K562 (cell line): ENCODE measurements at regions not wholly inside any gene's neighbourhood (a gene's known extent, or its start where the extent isn't known, plus 50 kb on each side); places are given as distances from the start of the nearest gene placed in this dataset.

Source experiments
- ATAC-seq: fragments of 200-7000 bp; cut with Tn5 transposase; 3 replicates; pipeline ENCODE4 v1.9.1; 2020; ENCODE audit warnings: moderate library complexity
- BruUV-seq: library from RNA; stranded (reverse); fragments of 400-500 nt; replicated peaks from 2 replicates; lab custom pipeline; 2021; lab: Mats Ljungman, UMichigan
- CTCF ChIA-PET: fragments of 300-600 bp; formaldehyde crosslinking; extraction: SDS; loops from one replicate; lab custom pipeline; 2021; ENCODE audit warnings: low intra/inter-chr PET ratio; lab: Yijun Ruan, JAX
- POLR2A ChIA-PET: fragments of 300-600, 350-650 bp; sonication (Branson Sonifier 250); formaldehyde crosslinking; extraction: SDS; loops from one replicate; lab custom pipeline; 2021; ENCODE audit warnings: antibody characterized with exemption, inconsistent platforms; lab: Yijun Ruan, JAX
- DNase-seq, 4 experiments: peaks; one replicate each; pipeline versions ENCODE4 v3.0.0 to v3.0.0-alpha.2; 2011 to 2018; ENCODE audit warnings: low spot score in 3 of 4, mixed read lengths in 3 of 4; ENCODE audit errors: extremely low read depth in 1 of 4
- FAIRE-seq: peaks from 2 replicates; lab custom pipeline; 2011; peaks lifted over from hg19 to GRCh38; lab: Jason Lieb, UNC
- H2AFZ ChIP-seq: 2 replicates; pipeline ENCODE4 v1.6.0; 2011; ENCODE audit warnings: low read depth, low read length, control low read depth, inconsistent platforms
- H3K27ac ChIP-seq: fragments of 200-600 bp; 3 replicates; pipeline ENCODE4 v1.8.0; 2011; ENCODE audit warnings: low read depth, mild to moderate bottlenecking, control low read depth, inconsistent platforms, low read length, moderate library complexity, mixed read lengths; ENCODE audit errors: extremely low read depth
- H3K27me3 ChIP-seq, 2 experiments: fragments of 300-600 bp in 1 of 2; 2 replicates in 1 of 2; 3 replicates in 1 of 2; pipeline versions ENCODE4 v1.6.0 to v1.8.0; 2011; ENCODE audit warnings: inconsistent platforms in 2 of 2, low read length in 2 of 2, mild to moderate bottlenecking in 1 of 2, mixed read lengths in 1 of 2, moderate library complexity in 1 of 2; ENCODE audit not compliant: control insufficient read depth in 2 of 2, insufficient read depth in 2 of 2
- H3K36me3 ChIP-seq: fragments of 300-600 bp; 3 replicates; pipeline ENCODE4 v1.8.0; 2011; ENCODE audit warnings: mild to moderate bottlenecking, low read length, inconsistent platforms; ENCODE audit not compliant: control insufficient read depth, insufficient read depth
- H3K4me1 ChIP-seq, 2 experiments: fragments of 200-600 bp in 1 of 2; replicated peaks in 1 of 2; 2 replicates in 1 of 2; 3 replicates in 1 of 2; pipeline versions ENCODE4 v1.5.1 to v1.8.0; 2011; ENCODE audit warnings: inconsistent platforms in 2 of 2, low read length in 2 of 2, mild to moderate bottlenecking in 1 of 2, mixed read lengths in 1 of 2, moderate library complexity in 1 of 2; ENCODE audit not compliant: control insufficient read depth in 2 of 2, insufficient read depth in 2 of 2
- H3K4me2 ChIP-seq: 2 replicates; pipeline ENCODE4 v1.6.1; 2011; ENCODE audit warnings: low read length, control low read depth, inconsistent platforms, mixed read lengths; ENCODE audit not compliant: insufficient read depth
- H3K4me3 ChIP-seq: fragments of 200-600 bp; sonication (generic), shearing (Covaris generic); 2 replicates; pipeline ENCODE4 v1.5.1; 2016; ENCODE audit warnings: control low read depth, inconsistent platforms
- H3K79me2 ChIP-seq: fragments of 200-600 bp; 3 replicates; pipeline ENCODE4 v1.8.0; 2011; ENCODE audit warnings: low read length, inconsistent platforms; ENCODE audit not compliant: control insufficient read depth, insufficient read depth
- H3K9ac ChIP-seq, 2 experiments: 2 replicates each; pipeline versions ENCODE4 v1.6.0 to v1.6.1; 2011; ENCODE audit warnings: low read depth in 2 of 2, low read length in 2 of 2, control low read depth in 1 of 2, inconsistent platforms in 1 of 2, mild to moderate bottlenecking in 1 of 2, mixed read lengths in 1 of 2; ENCODE audit not compliant: insufficient read depth in 1 of 2
- H3K9me1 ChIP-seq: one replicate; pipeline ENCODE4 v1.6.0; 2011; ENCODE audit warnings: inconsistent platforms, mild to moderate bottlenecking, low read length, moderate library complexity; ENCODE audit not compliant: control insufficient read depth, insufficient read depth
- H3K9me3 ChIP-seq: replicated peaks from 2 replicates; pipeline ENCODE4 v1.5.1; 2011; ENCODE audit warnings: low read depth, low read length, inconsistent platforms; ENCODE audit not compliant: control insufficient read depth, insufficient read depth
- H4K20me1 ChIP-seq: replicated peaks from 2 replicates; pipeline ENCODE4 v1.6.1; 2011; ENCODE audit warnings: low read length, inconsistent platforms, mixed read lengths; ENCODE audit not compliant: control insufficient read depth, insufficient read depth
- ATF6 ChIP-seq: sonication (generic); formaldehyde crosslinking; IDR thresholded peaks from 2 replicates; pipeline ENCODE4 v1.4.0; 2020; ENCODE audit warnings: mild to moderate bottlenecking, missing genetic modification reagents
- BCOR ChIP-seq: fragments of 450-650 bp; IDR thresholded peaks from 2 replicates; pipeline ENCODE4 v1.6.1; 2016
- CBX8 ChIP-seq: fragments of 200-600 bp; sonication (generic); IDR thresholded peaks from 2 replicates; pipeline ENCODE4 v1.6.1; 2012; ENCODE audit warnings: borderline replicate concordance, mixed run types, low read depth, mild to moderate bottlenecking, moderate library complexity, mixed read lengths, low read length, control low read depth, inconsistent platforms; ENCODE audit not compliant: poor library complexity, severe bottlenecking; ENCODE audit errors: extremely low read depth
- CGGBP1 ChIP-seq: fragments of 250-450 bp; sonication (Bioruptor Pico); IDR thresholded peaks from 2 replicates; pipeline ENCODE4 v1.9.0; 2021; ENCODE audit warnings: mild to moderate bottlenecking
- DIDO1 ChIP-seq: fragments of 450-650 bp; IDR thresholded peaks from 2 replicates; pipeline ENCODE4 v1.6.1; 2016; ENCODE audit warnings: low read depth, missing biosample characterization, missing genetic modification characterization
- HCFC1 ChIP-seq: IDR thresholded peaks from 2 replicates; pipeline ENCODE4 v1.6.1; 2012; ENCODE audit warnings: low read depth, low read length, improper control_type of control experiment
- HIVEP1 ChIP-seq: fragments of 250-450 bp; sonication (Bioruptor Pico); IDR thresholded peaks from 2 replicates; pipeline ENCODE4 v1.4.0; 2020; ENCODE audit warnings: mild to moderate bottlenecking
- KDM5B ChIP-seq: fragments of 200-600 bp; sonication (generic); IDR thresholded peaks from 2 replicates; pipeline ENCODE4 v1.6.1; 2012; ENCODE audit warnings: low read depth, mild to moderate bottlenecking, moderate library complexity, low read length, control low read depth, inconsistent platforms; ENCODE audit not compliant: insufficient replicate concordance
- MLLT1 ChIP-seq, 2 experiments: fragments of 450-650 bp; IDR thresholded peaks; 2 replicates each; pipeline ENCODE4 v1.6.1; 2016
- PHB ChIP-seq: fragments of 250-450 bp; sonication (Bioruptor Pico); IDR thresholded peaks from 2 replicates; pipeline ENCODE4 v1.5.0; 2021
- RBM39 ChIP-seq: fragments of 200-400 bp; formaldehyde crosslinking; optimal IDR thresholded peaks from 2 replicates; pipeline ENCODE3; 2018; ENCODE audit warnings: low read depth, low read length
- SMARCA5 ChIP-seq: fragments of 450-650 bp; IDR thresholded peaks from 2 replicates; pipeline ENCODE4 v1.6.1; 2016
- TSC22D4 ChIP-seq: fragments of 450-650 bp; IDR thresholded peaks from 2 replicates; pipeline ENCODE4 v1.6.1; 2016; ENCODE audit warnings: missing genetic modification characterization, missing biosample characterization, control low read depth
- ZBED1 ChIP-seq: IDR thresholded peaks from 2 replicates; pipeline ENCODE4 v1.6.1; 2014
- ZBTB17 ChIP-seq: fragments of 450-650 bp; formaldehyde crosslinking; IDR thresholded peaks from 2 replicates; pipeline ENCODE4 v1.4.0; 2020; ENCODE audit warnings: mild to moderate bottlenecking
- ZBTB2 ChIP-seq: fragments of 450-650 bp; IDR thresholded peaks from 2 replicates; pipeline ENCODE4 v1.6.1; 2016; ENCODE audit warnings: antibody characterized with exemption
- ZNF174 ChIP-seq: fragments of 250-450 bp; sonication (Bioruptor Pico); IDR thresholded peaks from 2 replicates; pipeline ENCODE4 v1.4.0; 2020; ENCODE audit warnings: mild to moderate bottlenecking
- ZNF23 ChIP-seq: fragments of 250-450 bp; sonication (Bioruptor Pico); IDR thresholded peaks from 2 replicates; pipeline ENCODE4 v1.4.0; 2020; ENCODE audit warnings: mild to moderate bottlenecking
- ZNF232 ChIP-seq: sonication (generic); formaldehyde crosslinking; IDR thresholded peaks from 2 replicates; pipeline ENCODE4 v1.8.0; 2022; ENCODE audit warnings: mild to moderate bottlenecking, missing genetic modification reagents
- ZNF75A ChIP-seq: fragments of 450-650 bp; formaldehyde crosslinking; IDR thresholded peaks from 2 replicates; pipeline ENCODE4 v1.4.0; 2020; ENCODE audit warnings: mild to moderate bottlenecking
- ZNF830 ChIP-seq: fragments of 250-450 bp; sonication (Bioruptor Pico); IDR thresholded peaks from 2 replicates; pipeline ENCODE4 v1.5.0; 2021; ENCODE audit warnings: mild to moderate bottlenecking
- WGBS: fragments of 100-300 bp; shearing (Covaris generic); methylation state at CpG from one replicate; pipeline ENCODE4 v1.1.6; 2016; ENCODE audit warnings: low coverage, mixed read lengths; ENCODE audit not compliant: insufficient coverage; ENCODE audit errors: missing lambda C conversion rate; 5-methylcytosine and 5-hydroxymethylcytosine counted together
- in situ Hi-C: fragments of 300-500 bp; cut with MboI; formaldehyde crosslinking; loops from 4 replicates; pipeline ENCODE4 v1.15.0; 2018; ENCODE audit warnings: inconsistent platforms, mixed read lengths
- intact Hi-C: fragments of 100-400 bp; cut with micrococcal nuclease; formaldehyde crosslinking; loops from 2 replicates; pipeline ENCODE4 v1.14.2; 2022

GRCh38 chr16:65284626-65285025, 162.8 kb upstream of the CDH11 start (continued):
- TF ChIP-seq RBM39 (no peak), HIVEP1 (CRISPR knock-in tag) (no peak), ZNF174 (CRISPR knock-in tag) (no peak), TSC22D4 (tag) (no peak), PHB (CRISPR knock-in tag) (no peak), ZNF23 (no peak), ATF6 (no peak), ZNF75A (no peak)

- no peak overlapping the region for H3K27ac ChIP-seq
- WGBS: 3% methylated on average over 3 of the region's 3 CpGs
- H3K4me3 ChIP-seq: no peak overlapping the region
- FAIRE-seq (no peak), ATAC-seq (no peak), DNase-seq (no peak)
- no peak overlapping the region for H3K9ac ChIP-seq
- no peaks in the 10 kb centered on the region for H3K27me3 ChIP-seq
- H3K4me2 ChIP-seq: no peak overlapping the region
- ChIA-PET CTCF (no interaction called here), POLR2A (interaction anchor here (0.6 kb wide), 1 partner anchor 883 kb away, joined by 4 read pairs; no protein-coding TSS in a partner anchor)
- no peaks in the 10 kb centered on the region for H3K4me1 ChIP-seq
- H3K9me1 ChIP-seq: no peaks in the 10 kb centered on the region
- H3K79me2 ChIP-seq: no peaks in the 10 kb centered on the region
- in situ Hi-C loops (no loop called here), intact Hi-C loops (no loop called here)
- H3K36me3 ChIP-seq: no peaks in the 10 kb centered on the region
- no peaks in the 10 kb centered on the region for H4K20me1 ChIP-seq
- no peaks in the 10 kb centered on the region for H3K9me3 ChIP-seq
- no peak overlapping the region for H2AFZ ChIP-seq
- BruUV-seq: no TSS peak
- no peak for TF ChIP-seq BCOR
- no peak for TF ChIP-seq KDM5B
- no peak for TF ChIP-seq SMARCA5
- TF ChIP-seq ZBTB17 (CRISPR knock-in tag): no peak
- TF ChIP-seq MLLT1 (IDR thresholded peaks at IDR 0.05): no peak
- no peak for TF ChIP-seq ZNF232 (CRISPR knock-in tag)
- no peak for TF ChIP-seq CBX8
- no peak for TF ChIP-seq ZBTB2
- no peak for TF ChIP-seq ZNF830 (CRISPR knock-in tag)
- TF ChIP-seq CGGBP1: no peak
- TF ChIP-seq HCFC1: no peak
- no peak for TF ChIP-seq ZBED1
- no peak for TF ChIP-seq DIDO1 (tag)
Measured at GRCh38 chr16:65283181-65283651, 161.4 kb upstream of the CDH11 start.
